ENCODE measurements at regions not wholly inside any gene's neighbourhood (a gene's known extent, or its start where the extent isn't known, plus 50 kb on each side); places are given as distances from the start of the nearest gene placed in this dataset.
"Not testable (repeated sequence)": the region's sequence is repeated elsewhere in the genome, so short reads cannot be mapped to it uniquely, and the experiment has no call there.

GRCh38 chr13:33556828-33557227 is 261.1 kb upstream of the RFC3 start:
- Mint-ChIP-seq H3K9me3 (ENCODE audit: low read depth, unreplicated experiment) (no peaks in the 10 kb centered on the region), H3K27me3 (ENCODE audit: unreplicated experiment) (no peaks in the 10 kb centered on the region), H3K4me1 (ENCODE audit: low read depth, unreplicated experiment) (no peaks in the 10 kb centered on the region), H3K36me3 (ENCODE audit: insufficient read depth, unreplicated experiment) (no peaks in the 10 kb centered on the region), H3K27ac (ENCODE audit: unreplicated experiment) (no peak overlapping the region), H3K4me3 (ENCODE audit: low read depth, unreplicated experiment) (no peak overlapping the region)
- no peak for DNase-seq
- BruUV-seq (replicated peaks) = no TSS peak
- TF ChIP-seq, protein P1, sequence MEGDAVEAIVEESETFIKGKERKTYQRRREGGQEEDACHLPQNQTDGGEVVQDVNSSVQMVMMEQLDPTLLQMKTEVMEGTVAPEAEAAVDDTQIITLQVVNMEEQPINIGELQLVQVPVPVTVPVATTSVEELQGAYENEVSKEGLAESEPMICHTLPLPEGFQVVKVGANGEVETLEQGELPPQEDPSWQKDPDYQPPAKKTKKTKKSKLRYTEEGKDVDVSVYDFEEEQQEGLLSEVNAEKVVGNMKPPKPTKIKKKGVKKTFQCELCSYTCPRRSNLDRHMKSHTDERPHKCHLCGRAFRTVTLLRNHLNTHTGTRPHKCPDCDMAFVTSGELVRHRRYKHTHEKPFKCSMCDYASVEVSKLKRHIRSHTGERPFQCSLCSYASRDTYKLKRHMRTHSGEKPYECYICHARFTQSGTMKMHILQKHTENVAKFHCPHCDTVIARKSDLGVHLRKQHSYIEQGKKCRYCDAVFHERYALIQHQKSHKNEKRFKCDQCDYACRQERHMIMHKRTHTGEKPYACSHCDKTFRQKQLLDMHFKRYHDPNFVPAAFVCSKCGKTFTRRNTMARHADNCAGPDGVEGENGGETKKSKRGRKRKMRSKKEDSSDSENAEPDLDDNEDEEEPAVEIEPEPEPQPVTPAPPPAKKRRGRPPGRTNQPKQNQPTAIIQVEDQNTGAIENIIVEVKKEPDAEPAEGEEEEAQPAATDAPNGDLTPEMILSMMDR (IDR thresholded peaks at IDR 0.05; ENCODE audit: unreplicated experiment) = no peak
- intact Hi-C loops (cut with micrococcal nuclease; ENCODE audit: unreplicated experiment) = no loop called here
- CTCF ChIA-PET = no interaction called here

DNA sequence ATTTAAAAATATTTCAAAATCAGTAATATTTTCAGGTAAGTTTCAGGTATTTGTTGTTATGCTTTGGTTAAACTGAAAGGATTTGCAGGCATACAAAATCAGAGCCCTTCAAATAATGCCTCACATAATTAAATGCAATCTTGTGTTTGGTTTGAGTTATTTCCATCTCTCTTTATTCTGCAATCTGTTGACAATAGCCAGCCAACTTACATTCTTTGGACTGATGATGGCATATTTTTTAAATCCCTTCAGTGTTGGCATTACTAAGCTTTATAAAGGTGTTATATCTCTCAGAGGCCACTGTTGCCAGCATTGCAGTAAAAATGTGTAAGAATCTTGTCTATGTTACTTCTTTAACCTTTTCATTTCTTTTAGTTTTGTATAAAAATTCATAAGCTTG is 257.2 kb upstream of the RFC3 start:
- Mint-ChIP-seq H3K9me3 (ENCODE audit: low read depth, unreplicated experiment) (no peaks in the 10 kb centered on the region), H3K4me3 (ENCODE audit: low read depth, unreplicated experiment) (no peak overlapping the region), H3K27ac (ENCODE audit: unreplicated experiment) (no peak overlapping the region), H3K4me1 (ENCODE audit: low read depth, unreplicated experiment) (peaks cover 3% of the 10 kb centered on the region), H3K27me3 (ENCODE audit: unreplicated experiment) (no peaks in the 10 kb centered on the region), H3K36me3 (ENCODE audit: insufficient read depth, unreplicated experiment) (no peaks in the 10 kb centered on the region)
- DNase-seq = no peak
- intact Hi-C loops (cut with micrococcal nuclease; ENCODE audit: unreplicated experiment) = no loop called here
- CTCF ChIA-PET = no interaction called here
- no TSS peak for BruUV-seq (replicated peaks)
- TF ChIP-seq, protein P1 (IDR thresholded peaks at IDR 0.05; ENCODE audit: unreplicated experiment) = no peak

DNA sequence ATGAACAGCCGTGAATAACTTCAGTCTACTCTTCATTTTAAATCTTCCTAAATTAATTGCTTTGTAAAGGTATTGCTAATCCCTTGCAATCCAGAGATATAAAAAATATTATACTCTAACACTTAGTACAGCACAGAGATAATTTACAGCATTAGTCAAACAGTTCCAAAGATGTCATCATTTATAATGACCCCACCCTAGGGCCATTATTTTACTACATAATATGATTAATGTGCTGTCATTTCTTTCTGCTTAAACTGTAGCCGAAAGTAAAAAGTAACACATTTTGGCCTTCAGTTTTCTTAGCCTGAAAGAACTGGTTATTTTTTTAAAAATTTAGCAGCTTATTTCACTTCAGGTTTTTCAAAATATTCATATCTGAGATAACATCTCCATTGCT is 256.3 kb upstream of the RFC3 start:
- intact Hi-C loops (cut with micrococcal nuclease; ENCODE audit: unreplicated experiment) = no loop called here
- no peaks in the 10 kb centered on the region for H3K36me3 Mint-ChIP-seq (ENCODE audit: insufficient read depth, unreplicated experiment)
- H3K4me3 Mint-ChIP-seq (ENCODE audit: low read depth, unreplicated experiment) = no peak overlapping the region
- DNase-seq = no peak
- CTCF ChIA-PET = no interaction called here
- no peak overlapping the region for H3K27ac Mint-ChIP-seq (ENCODE audit: unreplicated experiment)
- H3K9me3 Mint-ChIP-seq (ENCODE audit: low read depth, unreplicated experiment) = no peaks in the 10 kb centered on the region
- H3K4me1 Mint-ChIP-seq (ENCODE audit: low read depth, unreplicated experiment) = peaks cover 7% of the 10 kb centered on the region
- no peaks in the 10 kb centered on the region for H3K27me3 Mint-ChIP-seq (ENCODE audit: unreplicated experiment)
- TF ChIP-seq, protein P1 (IDR thresholded peaks at IDR 0.05; ENCODE audit: unreplicated experiment) = no peak
- BruUV-seq (replicated peaks) = no TSS peak

DNA sequence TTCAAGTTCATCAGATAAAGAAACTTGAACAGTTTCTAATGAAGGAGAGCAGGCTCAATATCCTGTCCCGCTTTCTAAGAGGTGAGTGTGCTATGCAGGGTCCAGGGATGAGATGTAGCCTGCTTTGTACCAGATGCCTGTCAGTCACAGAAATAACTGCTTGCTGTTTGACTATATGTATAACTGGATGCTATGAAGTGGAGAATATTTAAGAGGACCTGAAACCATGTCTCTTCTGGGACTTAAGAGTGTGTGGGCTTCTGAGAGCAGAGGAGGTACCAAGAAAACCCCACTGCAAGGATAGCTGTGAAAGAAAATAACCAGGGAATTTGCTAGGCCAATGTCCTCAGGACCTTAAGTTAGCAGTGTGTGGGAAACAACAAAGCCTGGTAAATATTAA is 246.3 kb upstream of the RFC3 start:
- no TSS peak for BruUV-seq (replicated peaks)
- no peaks in the 10 kb centered on the region for H3K9me3 Mint-ChIP-seq (ENCODE audit: low read depth, unreplicated experiment)
- TF ChIP-seq, protein P1 (IDR thresholded peaks at IDR 0.05; ENCODE audit: unreplicated experiment) = no peak
- no peak overlapping the region for H3K4me3 Mint-ChIP-seq (ENCODE audit: low read depth, unreplicated experiment)
- no peaks in the 10 kb centered on the region for H3K4me1 Mint-ChIP-seq (ENCODE audit: low read depth, unreplicated experiment)
- H3K27ac Mint-ChIP-seq (ENCODE audit: unreplicated experiment) = no peak overlapping the region
- intact Hi-C loops (cut with micrococcal nuclease; ENCODE audit: unreplicated experiment) = no loop called here
- no peaks in the 10 kb centered on the region for H3K36me3 Mint-ChIP-seq (ENCODE audit: insufficient read depth, unreplicated experiment)
- no peak for DNase-seq
- CTCF ChIA-PET = no interaction called here
- no peaks in the 10 kb centered on the region for H3K27me3 Mint-ChIP-seq (ENCODE audit: unreplicated experiment)

DNA sequence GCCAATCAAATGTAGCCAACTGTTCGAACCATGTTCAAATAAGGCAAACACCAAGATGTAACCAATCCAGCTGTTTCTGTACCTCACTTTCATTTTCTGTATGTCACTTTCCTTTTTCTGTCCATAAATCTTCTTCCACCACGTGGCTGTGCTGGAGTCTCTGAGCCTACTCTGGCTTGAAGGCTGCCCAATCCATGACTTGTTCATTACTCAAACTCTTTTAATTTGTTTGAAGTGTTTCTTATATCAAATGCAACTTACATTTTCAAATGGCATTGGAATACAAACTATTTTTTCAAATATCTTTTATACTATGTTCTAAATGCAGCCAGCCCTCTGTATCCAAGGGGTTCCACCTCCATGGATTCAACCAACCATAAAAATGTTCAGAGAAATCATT is 245.6 kb upstream of the RFC3 start:
- H3K27me3 Mint-ChIP-seq (ENCODE audit: unreplicated experiment); H3K4me3 Mint-ChIP-seq (ENCODE audit: low read depth, unreplicated experiment); intact Hi-C loops (cut with micrococcal nuclease; ENCODE audit: unreplicated experiment); DNase-seq; BruUV-seq (replicated peaks); CTCF ChIA-PET; H3K27ac Mint-ChIP-seq (ENCODE audit: unreplicated experiment); H3K9me3 Mint-ChIP-seq (ENCODE audit: low read depth, unreplicated experiment); H3K4me1 Mint-ChIP-seq (ENCODE audit: low read depth, unreplicated experiment); H3K36me3 Mint-ChIP-seq (ENCODE audit: insufficient read depth, unreplicated experiment): not testable (repeated sequence)

Measured in Calu3 (cell line).